ENCODE measurements at regions not wholly inside any gene's neighbourhood (a gene's known extent, or its start where the extent isn't known, plus 50 kb on each side); places are given as distances from the start of the nearest gene placed in this dataset.

DNA sequence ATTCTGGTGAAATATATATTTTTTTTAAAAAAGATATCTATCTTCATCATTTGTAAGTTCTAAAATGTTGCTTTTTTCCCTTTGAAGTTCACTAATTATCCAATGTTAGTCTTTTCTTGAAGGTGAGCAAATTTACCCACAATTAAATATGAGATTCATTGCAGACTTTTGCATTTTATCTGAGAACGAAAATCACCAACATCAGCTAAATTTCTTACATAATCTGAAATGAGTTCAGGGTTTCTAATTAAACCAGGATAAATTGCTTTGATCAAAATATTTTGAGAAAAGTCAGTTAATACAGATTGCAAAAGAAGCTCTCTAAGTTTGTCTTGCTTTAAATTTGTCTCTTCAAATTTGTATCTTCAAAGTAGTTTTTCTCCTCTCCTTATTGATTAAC lies 486.4 kb upstream of the FSTL5 start:
- TF ChIP-seq, protein P1, sequence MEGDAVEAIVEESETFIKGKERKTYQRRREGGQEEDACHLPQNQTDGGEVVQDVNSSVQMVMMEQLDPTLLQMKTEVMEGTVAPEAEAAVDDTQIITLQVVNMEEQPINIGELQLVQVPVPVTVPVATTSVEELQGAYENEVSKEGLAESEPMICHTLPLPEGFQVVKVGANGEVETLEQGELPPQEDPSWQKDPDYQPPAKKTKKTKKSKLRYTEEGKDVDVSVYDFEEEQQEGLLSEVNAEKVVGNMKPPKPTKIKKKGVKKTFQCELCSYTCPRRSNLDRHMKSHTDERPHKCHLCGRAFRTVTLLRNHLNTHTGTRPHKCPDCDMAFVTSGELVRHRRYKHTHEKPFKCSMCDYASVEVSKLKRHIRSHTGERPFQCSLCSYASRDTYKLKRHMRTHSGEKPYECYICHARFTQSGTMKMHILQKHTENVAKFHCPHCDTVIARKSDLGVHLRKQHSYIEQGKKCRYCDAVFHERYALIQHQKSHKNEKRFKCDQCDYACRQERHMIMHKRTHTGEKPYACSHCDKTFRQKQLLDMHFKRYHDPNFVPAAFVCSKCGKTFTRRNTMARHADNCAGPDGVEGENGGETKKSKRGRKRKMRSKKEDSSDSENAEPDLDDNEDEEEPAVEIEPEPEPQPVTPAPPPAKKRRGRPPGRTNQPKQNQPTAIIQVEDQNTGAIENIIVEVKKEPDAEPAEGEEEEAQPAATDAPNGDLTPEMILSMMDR (conservative IDR thresholded peaks at IDR 0.05 in 1 of 2, IDR thresholded peaks at IDR 0.05 in 1 of 2; ENCODE audit: low read depth in 1 of 2, low read length in 2 of 2), result no peak
- no peak for TF ChIP-seq EZH2 (IDR thresholded peaks at IDR 0.05; ENCODE audit: low read length, missing control alignments)
